C4-2B (cell line): ENCODE measurements at regions not wholly inside any gene's neighbourhood (a gene's known extent, or its start where the extent isn't known, plus 50 kb on each side); places are given as distances from the start of the nearest gene placed in this dataset.

Source experiments
- ZFX ChIP-seq: fragments of 450-650 bp; IDR thresholded peaks from 2 replicates; pipeline ENCODE4 v1.6.1; 2017
- TF ChIP-seq, protein P1 (sequence below): fragments of 450-650 bp; conservative IDR thresholded peaks from 2 replicates; pipeline ENCODE4 v1.5.1; 2017; ENCODE audit warnings: mild to moderate bottlenecking

- TF ChIP-seq, protein P1, sequence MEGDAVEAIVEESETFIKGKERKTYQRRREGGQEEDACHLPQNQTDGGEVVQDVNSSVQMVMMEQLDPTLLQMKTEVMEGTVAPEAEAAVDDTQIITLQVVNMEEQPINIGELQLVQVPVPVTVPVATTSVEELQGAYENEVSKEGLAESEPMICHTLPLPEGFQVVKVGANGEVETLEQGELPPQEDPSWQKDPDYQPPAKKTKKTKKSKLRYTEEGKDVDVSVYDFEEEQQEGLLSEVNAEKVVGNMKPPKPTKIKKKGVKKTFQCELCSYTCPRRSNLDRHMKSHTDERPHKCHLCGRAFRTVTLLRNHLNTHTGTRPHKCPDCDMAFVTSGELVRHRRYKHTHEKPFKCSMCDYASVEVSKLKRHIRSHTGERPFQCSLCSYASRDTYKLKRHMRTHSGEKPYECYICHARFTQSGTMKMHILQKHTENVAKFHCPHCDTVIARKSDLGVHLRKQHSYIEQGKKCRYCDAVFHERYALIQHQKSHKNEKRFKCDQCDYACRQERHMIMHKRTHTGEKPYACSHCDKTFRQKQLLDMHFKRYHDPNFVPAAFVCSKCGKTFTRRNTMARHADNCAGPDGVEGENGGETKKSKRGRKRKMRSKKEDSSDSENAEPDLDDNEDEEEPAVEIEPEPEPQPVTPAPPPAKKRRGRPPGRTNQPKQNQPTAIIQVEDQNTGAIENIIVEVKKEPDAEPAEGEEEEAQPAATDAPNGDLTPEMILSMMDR = no peak
- no peak for TF ChIP-seq ZFX
Observed at GRCh38 chr11:100469835-100470234, 217.3 kb upstream of the ARHGAP42 start.
